IMR-90 (cell line): ENCODE measurements at regions not wholly inside any gene's neighbourhood (a gene's known extent, or its start where the extent isn't known, plus 50 kb on each side); places are given as distances from the start of the nearest gene placed in this dataset.

Experiments used
- ATAC-seq: fragments of 200-7000 bp; cut with Tn5 transposase; 2 replicates; pipeline ENCODE4 v1.9.1; 2020; ENCODE audit warnings: low read depth, mild to moderate bottlenecking, moderate library complexity
- BruUV-seq: library from RNA; stranded (reverse); fragments of 400-500 nt; replicated peaks from 2 replicates; lab custom pipeline; 2021; lab: Mats Ljungman, UMichigan
- CTCF ChIA-PET: fragments of 300-600 bp; formaldehyde crosslinking; extraction: SDS; loops from one replicate; lab custom pipeline; 2021; ENCODE audit warnings: antibody characterized with exemption; lab: Yijun Ruan, JAX
- POLR2A ChIA-PET: fragments of 300-600 bp; sonication (Branson Sonifier 250); formaldehyde crosslinking; loops from one replicate; lab custom pipeline; 2022; ENCODE audit warnings: antibody characterized with exemption; ENCODE audit not compliant: unreplicated experiment; lab: Charles Lee
- DNase-seq: peaks from one replicate; pipeline ENCODE4 v3.0.0; 2013
- H2AFZ ChIP-seq: replicated peaks from 2 replicates; pipeline ENCODE3; 2013; ENCODE audit warnings: low read length, mild to moderate bottlenecking; ENCODE audit not compliant: poor library complexity
- H2AK5ac ChIP-seq: 2 replicates; pipeline ENCODE4 v1.6.1; 2013; ENCODE audit warnings: low read depth, low read length, inconsistent platforms
- H2AK9ac ChIP-seq: replicated peaks from 2 replicates; pipeline ENCODE3; 2013; ENCODE audit warnings: mild to moderate bottlenecking, low read depth, low read length, moderate library complexity; ENCODE audit not compliant: poor library complexity
- H2BK120ac ChIP-seq: 2 replicates; pipeline ENCODE4 v1.6.1; 2013; ENCODE audit warnings: low read depth, low read length, inconsistent platforms
- H2BK15ac ChIP-seq: 3 replicates; pipeline ENCODE4 v1.6.1; 2013; ENCODE audit warnings: low read depth, low read length, inconsistent platforms
- H2BK20ac ChIP-seq: 2 replicates; pipeline ENCODE4 v1.6.1; 2013; ENCODE audit warnings: low read depth, mild to moderate bottlenecking, inconsistent platforms, low read length, moderate library complexity
- H2BK5ac ChIP-seq: 2 replicates; pipeline ENCODE4 v1.6.1; 2013; ENCODE audit warnings: mild to moderate bottlenecking, low read depth, low read length, inconsistent platforms; ENCODE audit not compliant: poor library complexity, severe bottlenecking
- H3K14ac ChIP-seq: replicated peaks from 2 replicates; pipeline ENCODE4 v1.6.1; 2013; ENCODE audit warnings: low read depth, low read length, inconsistent platforms
- H3K18ac ChIP-seq: 2 replicates; pipeline ENCODE4 v1.6.1; 2013; ENCODE audit warnings: low read depth, low read length, control low read depth
- H3K23ac ChIP-seq: 2 replicates; pipeline ENCODE4 v1.6.1; 2013; ENCODE audit warnings: low read depth, low read length, inconsistent platforms
- H3K27ac ChIP-seq: 2 replicates; pipeline ENCODE4 v1.5.1; 2013; ENCODE audit warnings: mild to moderate bottlenecking, control low read depth, low read length; ENCODE audit not compliant: insufficient read depth
- H3K27me3 ChIP-seq: 2 replicates; pipeline ENCODE4 v1.6.1; 2013; ENCODE audit warnings: low read length; ENCODE audit not compliant: control insufficient read depth, insufficient read depth
- H3K36me3 ChIP-seq: 2 replicates; pipeline ENCODE4 v1.6.1; 2013; ENCODE audit warnings: low read length, mixed read lengths; ENCODE audit not compliant: control insufficient read depth, insufficient read depth
- H3K4ac ChIP-seq: 2 replicates; pipeline ENCODE4 v1.6.1; 2013; ENCODE audit warnings: low read depth, low read length, inconsistent platforms
- H3K4me1 ChIP-seq: 2 replicates; pipeline ENCODE4 v1.6.1; 2013; ENCODE audit warnings: low read length, mixed read lengths; ENCODE audit not compliant: control insufficient read depth, insufficient read depth
- H3K4me2 ChIP-seq: 2 replicates; pipeline ENCODE4 v1.6.1; 2013; ENCODE audit warnings: low read depth, mild to moderate bottlenecking, control low read depth, low read length, moderate library complexity
- H3K4me3 ChIP-seq: 2 replicates; pipeline ENCODE4 v1.5.1; 2013; ENCODE audit warnings: low read depth, mild to moderate bottlenecking, control low read depth, low read length, moderate library complexity; ENCODE audit not compliant: insufficient read depth
- H3K56ac ChIP-seq: 2 replicates; pipeline ENCODE4 v1.6.1; 2013; ENCODE audit warnings: low read length, inconsistent platforms; ENCODE audit not compliant: insufficient read depth; ENCODE audit errors: extremely low read depth
- H3K79me1 ChIP-seq, 2 experiments: 2 replicates each; pipeline ENCODE4 v1.6.1; 2013; ENCODE audit warnings: low read length in 2 of 2, inconsistent platforms in 1 of 2, low read depth in 1 of 2
- H3K9ac ChIP-seq: 2 replicates; pipeline ENCODE4 v1.6.1; 2013; ENCODE audit warnings: low read depth, low read length, control low read depth
- H3K9me1 ChIP-seq: 2 replicates; pipeline ENCODE4 v1.6.1; 2013; ENCODE audit warnings: low read length, inconsistent platforms; ENCODE audit not compliant: insufficient read depth
- H3K9me3 ChIP-seq: 2 replicates; pipeline ENCODE4 v1.6.1; 2013; ENCODE audit warnings: low read length; ENCODE audit not compliant: control insufficient read depth, insufficient read depth
- H4K20me1 ChIP-seq: 2 replicates; pipeline ENCODE4 v1.6.1; 2013; ENCODE audit warnings: low read length, inconsistent platforms; ENCODE audit not compliant: insufficient read depth
- H4K5ac ChIP-seq: 2 replicates; pipeline ENCODE4 v1.6.1; 2013; ENCODE audit warnings: mild to moderate bottlenecking, low read depth, low read length, control low read depth
- H4K8ac ChIP-seq, 2 experiments: 2 replicates each; pipeline ENCODE4 v1.6.1; 2013; ENCODE audit warnings: low read depth in 2 of 2, low read length in 2 of 2, control low read depth in 1 of 2, inconsistent platforms in 1 of 2
- H4K91ac ChIP-seq: 2 replicates; pipeline ENCODE4 v1.6.1; 2013; ENCODE audit warnings: low read depth, low read length, inconsistent platforms; ENCODE audit not compliant: insufficient read depth
- BHLHE40 ChIP-seq: fragments of 150-350 bp; IDR thresholded peaks from 2 replicates; pipeline ENCODE4 v1.6.1; 2016; ENCODE audit warnings: mild to moderate bottlenecking, low read depth, low read length
- CEBPB ChIP-seq: IDR thresholded peaks from 2 replicates; pipeline ENCODE4 v1.6.1; 2012; ENCODE audit warnings: low read depth, low read length, improper control_type of control experiment
- CHD1 ChIP-seq: IDR thresholded peaks from 2 replicates; pipeline ENCODE4 v1.6.1; 2012; ENCODE audit warnings: low read depth, low read length, improper control_type of control experiment
- ELK1 ChIP-seq: fragments of 150-350 bp; IDR thresholded peaks from 2 replicates; pipeline ENCODE4 v1.6.1; 2016; ENCODE audit warnings: low read depth, mild to moderate bottlenecking, low read length, moderate library complexity, borderline replicate concordance
- FOS ChIP-seq: fragments of 150-350 bp; IDR thresholded peaks from 2 replicates; pipeline ENCODE4 v1.6.1; 2016; ENCODE audit warnings: low read depth, low read length
- MAFK ChIP-seq: IDR thresholded peaks from 2 replicates; pipeline ENCODE4 v1.6.1; 2012; ENCODE audit warnings: low read depth, low read length, improper control_type of control experiment
- MAZ ChIP-seq: IDR thresholded peaks from 2 replicates; pipeline ENCODE4 v1.6.1; 2012; ENCODE audit warnings: low read depth, mild to moderate bottlenecking, low read length, improper control_type of control experiment, moderate library complexity, borderline replicate concordance
- MXI1 ChIP-seq: IDR thresholded peaks from 2 replicates; pipeline ENCODE4 v1.6.1; 2012; ENCODE audit warnings: low read depth, mild to moderate bottlenecking, low read length, moderate library complexity, borderline replicate concordance
- NFE2L2 ChIP-seq: fragments of 150-350 bp; IDR thresholded peaks from 2 replicates; pipeline ENCODE4 v1.6.1; 2016; ENCODE audit warnings: low read depth, mild to moderate bottlenecking, low read length
- POLR2A ChIP-seq: IDR thresholded peaks from 2 replicates; pipeline ENCODE4 v1.6.1; 2012; ENCODE audit warnings: mild to moderate bottlenecking, low read depth, low read length
- RAD21 ChIP-seq: IDR thresholded peaks from 2 replicates; pipeline ENCODE4 v1.6.1; 2012; ENCODE audit warnings: low read length, improper control_type of control experiment
- RCOR1 ChIP-seq: IDR thresholded peaks from 2 replicates; pipeline ENCODE4 v1.6.1; 2012; ENCODE audit warnings: mild to moderate bottlenecking, low read length, improper control_type of control experiment; ENCODE audit not compliant: insufficient replicate concordance
- RFX5 ChIP-seq: IDR thresholded peaks from 2 replicates; pipeline ENCODE4 v1.8.0; 2012; ENCODE audit warnings: low read depth, mild to moderate bottlenecking, low read length, moderate library complexity
- SMC3 ChIP-seq: fragments of 150-350 bp; IDR thresholded peaks from 2 replicates; pipeline ENCODE4 v1.6.1; 2016; ENCODE audit warnings: low read depth, mild to moderate bottlenecking, antibody characterized with exemption, low read length, moderate library complexity
- WGBS, 2 experiments: methylation state at CpG; one replicate each; pipeline versions ENCODE4 v1.1.5 to v1.1.7; 2013; ENCODE audit warnings: missing lambda C conversion rate in 2 of 2; ENCODE audit not compliant: insufficient read length in 1 of 2; ENCODE audit errors: extremely low coverage in 2 of 2; 5-methylcytosine and 5-hydroxymethylcytosine counted together
- dilution Hi-C: fragments of 300-500 bp; cut with HindIII; formaldehyde crosslinking; loops from one replicate; pipeline ENCODE4 v1.14.3; 2018; ENCODE audit warnings: low sequenced_read_pairs; ENCODE audit not compliant: unreplicated experiment
- in situ Hi-C: fragments of 300-500 bp; cut with MboI; formaldehyde crosslinking; loops from 3 replicates; pipeline ENCODE4 v1.14.3; 2019; ENCODE audit warnings: low sequenced_read_pairs, inconsistent platforms, mixed read lengths
- intact Hi-C: fragments of 100-400 bp; cut with micrococcal nuclease; formaldehyde crosslinking; loops from 2 replicates; pipeline ENCODE4 v1.10.0; 2022
- TF ChIP-seq, protein P1 (sequence below): conservative IDR thresholded peaks from 2 replicates; pipeline ENCODE4 v1.5.1; 2012; ENCODE audit warnings: mild to moderate bottlenecking, low read depth, low read length, improper control_type of control experiment
- TF ChIP-seq, protein P2 (sequence below): fragments of 150-350 bp; IDR thresholded peaks from 2 replicates; pipeline ENCODE4 v1.6.1; 2017; ENCODE audit warnings: mild to moderate bottlenecking, antibody characterized with exemption, low read length, low read depth

GRCh38 chr5:33317271-33317670 is 123.5 kb upstream of the TARS1 start:
- Histone ChIP-seq H2BK20ac (peak overlapping the region; percentile 29; the same call in 1 of the 2 replicates), H4K20me1 (no peaks in the 10 kb centered on the region), H3K27me3 (no peaks in the 10 kb centered on the region), H3K79me1 (no peaks in the 10 kb centered on the region), H3K18ac (peak overlapping the region; percentile 40; the same call in 1 of the 2 replicates), H3K56ac (no peak overlapping the region), H2AK9ac (no peak overlapping the region), H4K91ac (no peak overlapping the region), H3K9ac (no peak overlapping the region), H3K9me1 (peaks cover 2% of the 10 kb centered on the region; the same call in 1 of the 2 replicates), H3K4me1 (peaks cover 8% of the 10 kb centered on the region; the same call in 1 of the 2 replicates), H2BK5ac (peak overlapping the region; percentile 67), H3K4me3 (no peak overlapping the region), H2BK120ac (peak overlapping the region; percentile 17; the same call in 1 of the 2 replicates), H4K5ac (no peak overlapping the region; the same call in 1 of the 2 replicates), H3K4ac (no peak overlapping the region), H3K14ac (no peak overlapping the region), H3K9me3 (no peaks in the 10 kb centered on the region), H2AFZ (no peak overlapping the region), H4K8ac (no peak overlapping the region), H2AK5ac (no peak overlapping the region), H2BK15ac (no peak overlapping the region), H3K27ac (no peak overlapping the region), H3K4me2 (no peak overlapping the region), H3K36me3 (no peaks in the 10 kb centered on the region), H3K23ac (no peak overlapping the region)
- DNase-seq (peak; percentile 52), ATAC-seq (no peak)
- in situ Hi-C loops (no loop called here), dilution Hi-C loops (no loop called here), intact Hi-C loops (no loop called here)
- ChIA-PET CTCF (no interaction called here), POLR2A (no interaction called here)
- TF ChIP-seq, protein P1, sequence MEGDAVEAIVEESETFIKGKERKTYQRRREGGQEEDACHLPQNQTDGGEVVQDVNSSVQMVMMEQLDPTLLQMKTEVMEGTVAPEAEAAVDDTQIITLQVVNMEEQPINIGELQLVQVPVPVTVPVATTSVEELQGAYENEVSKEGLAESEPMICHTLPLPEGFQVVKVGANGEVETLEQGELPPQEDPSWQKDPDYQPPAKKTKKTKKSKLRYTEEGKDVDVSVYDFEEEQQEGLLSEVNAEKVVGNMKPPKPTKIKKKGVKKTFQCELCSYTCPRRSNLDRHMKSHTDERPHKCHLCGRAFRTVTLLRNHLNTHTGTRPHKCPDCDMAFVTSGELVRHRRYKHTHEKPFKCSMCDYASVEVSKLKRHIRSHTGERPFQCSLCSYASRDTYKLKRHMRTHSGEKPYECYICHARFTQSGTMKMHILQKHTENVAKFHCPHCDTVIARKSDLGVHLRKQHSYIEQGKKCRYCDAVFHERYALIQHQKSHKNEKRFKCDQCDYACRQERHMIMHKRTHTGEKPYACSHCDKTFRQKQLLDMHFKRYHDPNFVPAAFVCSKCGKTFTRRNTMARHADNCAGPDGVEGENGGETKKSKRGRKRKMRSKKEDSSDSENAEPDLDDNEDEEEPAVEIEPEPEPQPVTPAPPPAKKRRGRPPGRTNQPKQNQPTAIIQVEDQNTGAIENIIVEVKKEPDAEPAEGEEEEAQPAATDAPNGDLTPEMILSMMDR: no peak
- TF ChIP-seq RAD21 (no peak), MAZ (no peak), RCOR1 (no peak), POLR2A (no peak), CHD1 (no peak), ELK1 (no peak), MAFK (no peak), CEBPB (no peak), BHLHE40 (no peak), MXI1 (no peak), FOS (no peak), NFE2L2 (no peak), RFX5 (no peak), SMC3 (no peak)
- TF ChIP-seq, protein P2, sequence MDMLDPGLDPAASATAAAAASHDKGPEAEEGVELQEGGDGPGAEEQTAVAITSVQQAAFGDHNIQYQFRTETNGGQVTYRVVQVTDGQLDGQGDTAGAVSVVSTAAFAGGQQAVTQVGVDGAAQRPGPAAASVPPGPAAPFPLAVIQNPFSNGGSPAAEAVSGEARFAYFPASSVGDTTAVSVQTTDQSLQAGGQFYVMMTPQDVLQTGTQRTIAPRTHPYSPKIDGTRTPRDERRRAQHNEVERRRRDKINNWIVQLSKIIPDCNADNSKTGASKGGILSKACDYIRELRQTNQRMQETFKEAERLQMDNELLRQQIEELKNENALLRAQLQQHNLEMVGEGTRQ: no peak
- no CpG with 5 or more reads among the region's 2 CpGs for WGBS, 2 experiments
- BruUV-seq: no TSS peak
